ENCODE measurements at regions not wholly inside any gene's neighbourhood (a gene's known extent, or its start where the extent isn't known, plus 50 kb on each side); places are given as distances from the start of the nearest gene placed in this dataset.

DNA sequence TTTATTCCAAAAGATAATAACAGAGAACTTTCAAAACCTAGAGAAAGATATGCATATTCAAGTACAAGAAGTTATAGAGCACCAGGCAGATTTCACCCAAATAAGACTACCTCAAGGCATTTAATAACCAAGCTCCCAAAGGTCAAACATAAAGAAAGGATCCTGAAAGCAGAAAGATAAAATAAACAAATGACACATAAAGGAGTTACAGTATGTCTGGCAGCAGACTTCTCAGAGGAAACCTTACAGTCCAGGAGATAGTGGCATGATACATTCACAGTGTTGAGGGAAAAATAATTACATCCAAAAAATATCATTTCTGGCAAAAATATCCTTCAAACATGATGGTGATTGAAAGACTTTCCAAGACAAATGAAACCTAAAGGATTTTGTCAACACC is 185.8 kb upstream of the POU1F1 start:
- TF ChIP-seq CTCF (IDR thresholded peaks at IDR 0.05 in 4 of 5, conservative IDR thresholded peaks at IDR 0.05 in 1 of 5) (no peak), POLR2A (IDR thresholded peaks at IDR 0.05) (no peak)

Data from gastrocnemius medialis (tissue), 4 donors.